Astrocyte of the spinal cord (primary cell): ENCODE measurements at regions not wholly inside any gene's neighbourhood (a gene's known extent, or its start where the extent isn't known, plus 50 kb on each side); places are given as distances from the start of the nearest gene placed in this dataset.
"Not testable (repeated sequence)": the region's sequence is repeated elsewhere in the genome, so short reads cannot be mapped to it uniquely, and the experiment has no call there.

Experiments
- DNase-seq: peaks from one replicate; pipeline ENCODE4 v3.0.0; 2011; ENCODE audit warnings: low read depth, low spot score
- H3K4me3 ChIP-seq: 2 replicates; pipeline ENCODE4 v1.5.1; 2011; ENCODE audit warnings: low read depth, mild to moderate bottlenecking, low read length, moderate library complexity
- in situ Hi-C: cut with HindIII; loops from 2 replicates; pipeline ENCODE4 v1.10.0; 2017; ENCODE audit warnings: low sequenced_read_pairs
- TF ChIP-seq, protein P1 (sequence below): IDR thresholded peaks from 2 replicates; pipeline ENCODE4 v1.5.1; 2012; ENCODE audit warnings: low read depth, mild to moderate bottlenecking, low read length, inconsistent platforms

GRCh38 chr3:5707794-5708193 lies 520.3 kb downstream of the EDEM1 start:
- no peak for DNase-seq
- TF ChIP-seq, protein P1, sequence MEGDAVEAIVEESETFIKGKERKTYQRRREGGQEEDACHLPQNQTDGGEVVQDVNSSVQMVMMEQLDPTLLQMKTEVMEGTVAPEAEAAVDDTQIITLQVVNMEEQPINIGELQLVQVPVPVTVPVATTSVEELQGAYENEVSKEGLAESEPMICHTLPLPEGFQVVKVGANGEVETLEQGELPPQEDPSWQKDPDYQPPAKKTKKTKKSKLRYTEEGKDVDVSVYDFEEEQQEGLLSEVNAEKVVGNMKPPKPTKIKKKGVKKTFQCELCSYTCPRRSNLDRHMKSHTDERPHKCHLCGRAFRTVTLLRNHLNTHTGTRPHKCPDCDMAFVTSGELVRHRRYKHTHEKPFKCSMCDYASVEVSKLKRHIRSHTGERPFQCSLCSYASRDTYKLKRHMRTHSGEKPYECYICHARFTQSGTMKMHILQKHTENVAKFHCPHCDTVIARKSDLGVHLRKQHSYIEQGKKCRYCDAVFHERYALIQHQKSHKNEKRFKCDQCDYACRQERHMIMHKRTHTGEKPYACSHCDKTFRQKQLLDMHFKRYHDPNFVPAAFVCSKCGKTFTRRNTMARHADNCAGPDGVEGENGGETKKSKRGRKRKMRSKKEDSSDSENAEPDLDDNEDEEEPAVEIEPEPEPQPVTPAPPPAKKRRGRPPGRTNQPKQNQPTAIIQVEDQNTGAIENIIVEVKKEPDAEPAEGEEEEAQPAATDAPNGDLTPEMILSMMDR: no peak
- in situ Hi-C loops: no loop called here
- no peak overlapping the region for H3K4me3 ChIP-seq

DNA sequence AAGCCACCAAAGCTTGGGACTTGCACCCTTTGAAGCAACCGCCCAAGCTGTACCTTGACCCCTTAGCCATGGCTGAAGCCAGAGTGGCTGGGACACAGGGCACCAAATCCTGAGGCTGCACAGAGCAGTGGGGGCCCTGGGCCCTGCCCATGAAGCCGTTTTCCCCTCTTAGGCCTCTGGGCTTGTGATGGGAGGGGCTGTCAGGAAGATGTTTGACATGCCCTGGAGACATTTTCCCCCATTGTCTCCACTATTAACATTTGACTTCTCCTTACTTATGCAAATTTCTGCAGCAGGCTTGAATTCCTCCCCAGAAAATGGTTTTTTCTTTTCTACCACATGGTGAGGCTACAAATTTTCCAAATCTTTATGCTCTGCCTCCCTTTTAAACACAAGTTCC lies 522.2 kb downstream of the EDEM1 start:
- no peak overlapping the region for H3K4me3 ChIP-seq
- no peak for DNase-seq
- in situ Hi-C loops: no loop called here
- TF ChIP-seq, protein P1: no peak

DNA sequence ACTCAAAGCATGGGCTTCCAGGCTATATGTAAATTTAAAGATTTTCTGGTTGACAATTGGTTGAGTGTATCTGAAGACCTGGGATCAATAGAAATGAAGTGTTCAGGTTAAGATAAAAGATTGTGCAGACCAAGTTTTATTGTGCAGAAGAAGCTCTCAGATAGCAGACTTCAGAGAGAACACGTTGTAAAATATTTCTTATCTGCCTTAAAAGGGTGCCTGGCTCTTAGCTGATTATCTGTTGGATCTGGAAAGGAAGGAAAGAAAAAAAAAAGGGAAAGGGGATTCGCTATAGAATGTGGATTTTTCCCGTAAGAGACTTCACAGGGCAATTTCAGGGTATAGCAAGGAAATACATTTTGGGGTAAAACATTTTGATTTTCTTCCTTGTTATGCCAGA lies 523.2 kb downstream of the EDEM1 start:
- in situ Hi-C loops: no loop called here
- TF ChIP-seq, protein P1: no peak
- H3K4me3 ChIP-seq: no peak overlapping the region
- no peak for DNase-seq

- TF ChIP-seq, protein P1: no peak
- no peak for DNase-seq
- in situ Hi-C loops: no loop called here
- H3K4me3 ChIP-seq: no peak overlapping the region
Measured at GRCh38 chr3:5717254-5717653, 529.7 kb downstream of the EDEM1 start.

GRCh38 chr3:5719668-5720067 lies 532.2 kb downstream of the EDEM1 start:
- DNase-seq, in situ Hi-C loops, H3K4me3 ChIP-seq: not testable (repeated sequence)

DNA sequence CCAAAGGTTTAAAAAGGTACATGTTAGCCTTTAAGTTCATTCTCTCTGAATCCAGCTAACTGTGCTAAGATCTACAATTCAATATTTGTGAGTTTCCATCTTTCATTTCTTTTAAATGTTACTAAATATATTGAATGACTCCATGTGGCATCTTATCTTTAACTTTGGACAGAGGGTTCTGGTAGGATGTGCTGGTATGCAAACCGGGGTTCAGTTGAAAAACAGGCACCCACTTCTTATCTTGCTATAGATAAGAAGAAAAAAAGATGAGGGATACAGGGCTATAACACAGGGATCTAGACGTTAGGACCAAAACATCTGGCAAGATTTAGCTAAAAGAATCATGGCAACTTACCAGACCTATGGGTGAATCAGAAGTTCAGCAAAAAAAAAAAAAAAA lies 538.3 kb downstream of the EDEM1 start:
- no peak for DNase-seq
- no peak overlapping the region for H3K4me3 ChIP-seq
- TF ChIP-seq, protein P1: no peak
- in situ Hi-C loops: no loop called here

- no peak for DNase-seq
- no peak overlapping the region for H3K4me3 ChIP-seq
- TF ChIP-seq, protein P1: no peak
- in situ Hi-C loops: no loop called here
Measured at GRCh38 chr3:5726621-5727020, 539.1 kb downstream of the EDEM1 start.
